ENCODE measurements at regions not wholly inside any gene's neighbourhood (a gene's known extent, or its start where the extent isn't known, plus 50 kb on each side); places are given as distances from the start of the nearest gene placed in this dataset.

- TF ChIP-seq CTCF (conservative IDR thresholded peaks at IDR 0.05; ENCODE audit: low read depth, low read length), result no peak
- Histone ChIP-seq H3K36me3 (ENCODE audit: insufficient read depth) (no peaks in the 10 kb centered on the region), H4K20me1 (ENCODE audit: insufficient read depth) (no peaks in the 10 kb centered on the region), H3K4me3 (IDR thresholded peaks at IDR 0.05; ENCODE audit: insufficient read depth, low read depth, low read length) (no peak overlapping the region), H3K4me1 (ENCODE audit: low read depth, poor library complexity, severe bottlenecking) (no peaks in the 10 kb centered on the region), H3K9ac (no peak overlapping the region), H2AFZ (ENCODE audit: low read depth) (no peak overlapping the region), H3K79me2 (ENCODE audit: insufficient read depth, low read depth) (no peaks in the 10 kb centered on the region), H3K27ac (no peak overlapping the region), H3K4me2 (no peak overlapping the region), H3K27me3 (ENCODE audit: insufficient read depth, low read depth) (no peaks in the 10 kb centered on the region)
These were observed 129.8 kb downstream of the MINAR1 start for GRCh38 chr15:79561982-79562381.

- H3K79me2 ChIP-seq (ENCODE audit: insufficient read depth, low read depth), result no peaks in the 10 kb centered on the region
- H3K36me3 ChIP-seq (ENCODE audit: insufficient read depth), result no peaks in the 10 kb centered on the region
- H4K20me1 ChIP-seq (ENCODE audit: insufficient read depth), result no peaks in the 10 kb centered on the region
- no peak overlapping the region for H3K4me3 ChIP-seq (IDR thresholded peaks at IDR 0.05; ENCODE audit: insufficient read depth, low read depth, low read length)
- no peaks in the 10 kb centered on the region for H3K4me1 ChIP-seq (ENCODE audit: low read depth, poor library complexity, severe bottlenecking)
- no peak overlapping the region for H3K9ac ChIP-seq
- H3K27me3 ChIP-seq (ENCODE audit: insufficient read depth, low read depth), result no peaks in the 10 kb centered on the region
- H3K27ac ChIP-seq, result no peak overlapping the region
- H3K4me2 ChIP-seq, result no peak overlapping the region
- H2AFZ ChIP-seq (ENCODE audit: low read depth), result no peak overlapping the region
- TF ChIP-seq CTCF (conservative IDR thresholded peaks at IDR 0.05; ENCODE audit: low read depth, low read length), result no peak
These were observed 130.3 kb downstream of the MINAR1 start for GRCh38 chr15:79562403-79562815.

DNA sequence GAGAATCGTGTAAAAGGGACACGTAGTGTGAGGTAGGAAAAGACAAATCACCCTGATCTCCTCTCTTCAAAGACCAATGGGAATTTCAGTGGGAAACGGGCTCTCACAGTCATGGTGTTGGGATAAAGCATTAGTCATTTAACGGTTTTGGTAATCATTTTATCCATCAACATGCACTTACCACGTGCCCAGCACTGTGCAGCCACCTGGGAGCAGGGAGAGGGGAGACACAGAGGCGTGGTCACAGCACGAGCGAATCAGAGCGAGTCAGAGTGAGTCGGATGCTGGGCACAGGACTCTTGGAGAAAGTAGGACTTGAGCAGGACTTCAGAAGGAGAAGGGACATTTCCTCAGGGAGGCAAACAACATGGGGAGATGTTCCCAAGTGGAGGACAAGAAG is 130.8 kb downstream of the MINAR1 start:
- TF ChIP-seq CTCF (conservative IDR thresholded peaks at IDR 0.05; ENCODE audit: low read depth, low read length), result no peak
- no peaks in the 10 kb centered on the region for H3K36me3 ChIP-seq (ENCODE audit: insufficient read depth)
- no peaks in the 10 kb centered on the region for H3K79me2 ChIP-seq (ENCODE audit: insufficient read depth, low read depth)
- no peaks in the 10 kb centered on the region for H3K4me1 ChIP-seq (ENCODE audit: low read depth, poor library complexity, severe bottlenecking)
- H3K27ac ChIP-seq, result no peak overlapping the region
- no peak overlapping the region for H3K4me3 ChIP-seq (IDR thresholded peaks at IDR 0.05; ENCODE audit: insufficient read depth, low read depth, low read length)
- H3K9ac ChIP-seq, result no peak overlapping the region
- H3K27me3 ChIP-seq (ENCODE audit: insufficient read depth, low read depth), result no peaks in the 10 kb centered on the region
- H3K4me2 ChIP-seq, result no peak overlapping the region
- H4K20me1 ChIP-seq (ENCODE audit: insufficient read depth), result no peaks in the 10 kb centered on the region
- no peak overlapping the region for H2AFZ ChIP-seq (ENCODE audit: low read depth)

- TF ChIP-seq CTCF (conservative IDR thresholded peaks at IDR 0.05; ENCODE audit: low read depth, low read length), result no peak
- Histone ChIP-seq H3K9ac (no peak overlapping the region), H3K4me1 (ENCODE audit: low read depth, poor library complexity, severe bottlenecking) (no peaks in the 10 kb centered on the region), H4K20me1 (ENCODE audit: insufficient read depth) (no peaks in the 10 kb centered on the region), H3K27ac (no peak overlapping the region), H3K36me3 (ENCODE audit: insufficient read depth) (no peaks in the 10 kb centered on the region), H3K79me2 (ENCODE audit: insufficient read depth, low read depth) (no peaks in the 10 kb centered on the region), H3K4me2 (no peak overlapping the region), H2AFZ (ENCODE audit: low read depth) (no peak overlapping the region), H3K27me3 (ENCODE audit: insufficient read depth, low read depth) (no peaks in the 10 kb centered on the region), H3K4me3 (IDR thresholded peaks at IDR 0.05; ENCODE audit: insufficient read depth, low read depth, low read length) (no peak overlapping the region)
These were observed 137.9 kb downstream of the MINAR1 start for GRCh38 chr15:79570004-79570403.

Data from KMS-11 (cell line).